AG04449 (cell line): ENCODE measurements at regions not wholly inside any gene's neighbourhood (a gene's known extent, or its start where the extent isn't known, plus 50 kb on each side); places are given as distances from the start of the nearest gene placed in this dataset.

Experiments used
- CTCF ChIA-PET: fragments of 350-600 bp; formaldehyde crosslinking; extraction: SDS; loops from one replicate; lab custom pipeline; 2021; ENCODE audit warnings: antibody characterized with exemption; lab: Yijun Ruan, JAX
- POLR2A ChIA-PET: fragments of 400-600, 350-600 bp; formaldehyde crosslinking; extraction: SDS; loops from one replicate; lab custom pipeline; 2020; ENCODE audit warnings: antibody characterized with exemption, inconsistent platforms; lab: Yijun Ruan, JAX
- DNase-seq: peaks from one replicate; pipeline ENCODE4 v3.0.0-alpha.2; 2010; ENCODE audit warnings: low read depth, low spot score
- H3K4me3 ChIP-seq: 2 replicates; pipeline ENCODE4 v1.5.1; 2011; ENCODE audit warnings: low read depth, mild to moderate bottlenecking, control low read depth, low read length
- CTCF ChIP-seq: IDR thresholded peaks from one replicate; pipeline ENCODE4 v1.5.1; 2011; ENCODE audit warnings: mild to moderate bottlenecking, moderate library complexity, low read length, control low read depth, inconsistent platforms; ENCODE audit not compliant: insufficient read depth; ENCODE audit errors: missing control alignments

GRCh38 chr13:72500851-72501250, 226.6 kb downstream of the MZT1 start:
- no peak overlapping the region for H3K4me3 ChIP-seq
- no peak for TF ChIP-seq CTCF
- DNase-seq, result no peak
- ChIA-PET CTCF (no interaction called here), POLR2A (no interaction called here)

GRCh38 chr13:72495681-72496080, 231.7 kb downstream of the MZT1 start:
- no peak overlapping the region for H3K4me3 ChIP-seq
- POLR2A ChIA-PET, result no interaction called here

GRCh38 chr13:72489751-72490150, 237.7 kb downstream of the MZT1 start:
- H3K4me3 ChIP-seq, result no peak overlapping the region
- ChIA-PET CTCF (no interaction called here), POLR2A (no interaction called here)
- TF ChIP-seq CTCF, result no peak
- no peak for DNase-seq

More at GRCh38 chr13:72495681-72496080, 231.7 kb downstream of the MZT1 start:
- DNase-seq, result no peak
- no peak for TF ChIP-seq CTCF
- CTCF ChIA-PET, result no interaction called here

- no peak for TF ChIP-seq CTCF
- no peak overlapping the region for H3K4me3 ChIP-seq
- no peak for DNase-seq
- ChIA-PET CTCF (no interaction called here), POLR2A (no interaction called here)
Observed at GRCh38 chr13:72473321-72473720, 254.1 kb downstream of the MZT1 start.

- CTCF ChIA-PET, result no interaction called here
- no peak for TF ChIP-seq CTCF
Observed at GRCh38 chr13:72469906-72470305, 257.5 kb downstream of the MZT1 start.

GRCh38 chr13:72463561-72463960, 263.9 kb downstream of the MZT1 start:
- ChIA-PET CTCF (no interaction called here), POLR2A (no interaction called here)
- H3K4me3 ChIP-seq, result no peak overlapping the region
- DNase-seq, result peak; percentile 5
- no peak for TF ChIP-seq CTCF

More at GRCh38 chr13:72469906-72470305, 257.5 kb downstream of the MZT1 start:
- no peak for DNase-seq
- H3K4me3 ChIP-seq, result no peak overlapping the region
- POLR2A ChIA-PET, result no interaction called here
